ENCODE measurements at regions not wholly inside any gene's neighbourhood (a gene's known extent, or its start where the extent isn't known, plus 50 kb on each side); places are given as distances from the start of the nearest gene placed in this dataset.

DNA sequence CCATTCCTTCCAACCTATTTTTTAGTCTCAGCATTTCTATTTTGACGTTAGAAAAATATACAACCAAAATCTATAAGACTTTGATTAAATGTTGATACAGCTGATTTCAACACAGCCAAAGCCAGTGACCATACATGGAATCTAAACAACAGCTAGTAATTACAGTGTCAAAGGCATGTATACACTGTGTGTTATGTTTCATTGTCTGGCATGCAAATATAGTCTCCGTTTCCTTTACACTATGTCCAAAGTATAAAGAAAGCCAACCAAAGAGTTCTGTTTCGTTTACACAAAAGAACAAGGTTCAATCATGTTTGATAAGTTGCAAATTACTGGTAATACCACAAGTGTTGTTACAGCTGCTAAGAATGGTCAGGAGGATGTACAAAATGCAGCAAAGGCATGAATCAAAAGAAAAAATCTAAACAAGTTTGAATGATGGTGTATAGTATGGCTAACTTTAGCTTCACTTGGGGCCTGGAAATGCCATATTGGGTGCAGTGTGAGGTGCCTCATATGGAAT lies 268.3 kb upstream of the FERD3L start:
- no peak overlapping the region for H3K4me3 ChIP-seq (ENCODE audit: low read depth, poor library complexity, severe bottlenecking)
- WGBS, 2 donors: 64 to 84% methylated on average over 3 of the region's 3 CpGs
- DNase-seq (ENCODE audit: low spot score in 2 of 2): no peak
- no peak for TF ChIP-seq POLR2A (IDR thresholded peaks at IDR 0.05)
- intact Hi-C loops (cut with DNase I; ENCODE audit: low total_unique reads): no loop called here

DNA sequence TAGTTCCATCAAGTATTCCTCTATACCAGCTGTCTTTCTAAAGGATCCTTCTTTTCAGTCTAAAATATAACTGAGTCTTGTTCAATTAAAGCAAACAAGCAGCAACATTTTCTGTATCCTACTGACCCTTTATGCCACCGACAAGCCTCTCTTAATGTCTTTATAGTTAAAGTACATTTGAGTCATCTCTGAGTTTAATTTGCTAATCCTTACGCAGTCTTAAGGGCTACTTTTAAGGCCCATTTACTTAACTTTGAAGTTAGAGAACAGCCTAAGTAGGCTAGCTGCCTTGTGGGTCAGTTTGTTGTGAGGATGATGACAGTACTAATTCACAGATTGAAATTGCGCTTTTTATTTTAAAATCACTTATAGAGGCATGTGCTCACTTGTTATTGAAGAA lies 265.5 kb upstream of the FERD3L start:
- intact Hi-C loops (cut with DNase I; ENCODE audit: low total_unique reads): no loop called here
- 76 to 85% methylated on average over 3 of the region's 3 CpGs for WGBS, 2 donors
- no peak for DNase-seq (ENCODE audit: low spot score in 2 of 2)
- H3K4me3 ChIP-seq (ENCODE audit: low read depth, poor library complexity, severe bottlenecking): no peak overlapping the region
- TF ChIP-seq POLR2A (IDR thresholded peaks at IDR 0.05): no peak
- TF ChIP-seq, protein P1, sequence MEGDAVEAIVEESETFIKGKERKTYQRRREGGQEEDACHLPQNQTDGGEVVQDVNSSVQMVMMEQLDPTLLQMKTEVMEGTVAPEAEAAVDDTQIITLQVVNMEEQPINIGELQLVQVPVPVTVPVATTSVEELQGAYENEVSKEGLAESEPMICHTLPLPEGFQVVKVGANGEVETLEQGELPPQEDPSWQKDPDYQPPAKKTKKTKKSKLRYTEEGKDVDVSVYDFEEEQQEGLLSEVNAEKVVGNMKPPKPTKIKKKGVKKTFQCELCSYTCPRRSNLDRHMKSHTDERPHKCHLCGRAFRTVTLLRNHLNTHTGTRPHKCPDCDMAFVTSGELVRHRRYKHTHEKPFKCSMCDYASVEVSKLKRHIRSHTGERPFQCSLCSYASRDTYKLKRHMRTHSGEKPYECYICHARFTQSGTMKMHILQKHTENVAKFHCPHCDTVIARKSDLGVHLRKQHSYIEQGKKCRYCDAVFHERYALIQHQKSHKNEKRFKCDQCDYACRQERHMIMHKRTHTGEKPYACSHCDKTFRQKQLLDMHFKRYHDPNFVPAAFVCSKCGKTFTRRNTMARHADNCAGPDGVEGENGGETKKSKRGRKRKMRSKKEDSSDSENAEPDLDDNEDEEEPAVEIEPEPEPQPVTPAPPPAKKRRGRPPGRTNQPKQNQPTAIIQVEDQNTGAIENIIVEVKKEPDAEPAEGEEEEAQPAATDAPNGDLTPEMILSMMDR (IDR thresholded peaks at IDR 0.05): no peak

DNA sequence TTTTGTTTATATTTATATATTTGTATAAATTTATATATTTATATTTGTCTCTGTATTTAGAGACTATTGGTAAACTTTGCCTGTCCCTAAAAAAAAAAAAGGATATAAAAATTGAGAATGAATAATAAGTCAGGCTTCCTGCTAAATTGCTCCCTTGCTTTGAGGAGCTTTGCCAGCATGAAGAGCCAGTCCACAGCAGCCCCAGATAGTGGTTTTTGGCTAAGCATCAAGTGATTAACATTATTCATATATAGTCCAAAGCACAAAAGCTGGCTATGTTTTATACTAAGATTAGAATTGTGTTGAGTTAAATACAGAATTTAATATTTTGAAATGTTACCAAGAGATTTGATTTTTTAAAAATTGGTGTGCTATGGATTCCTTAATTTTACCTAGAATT lies 264.9 kb upstream of the FERD3L start:
- DNase-seq (ENCODE audit: low spot score in 2 of 2): no peak
- intact Hi-C loops (cut with DNase I; ENCODE audit: low total_unique reads): no loop called here
- no peak overlapping the region for H3K4me3 ChIP-seq (ENCODE audit: low read depth, poor library complexity, severe bottlenecking)
- TF ChIP-seq, protein P1 (IDR thresholded peaks at IDR 0.05): no peak
- no peak for TF ChIP-seq POLR2A (IDR thresholded peaks at IDR 0.05)

DNA sequence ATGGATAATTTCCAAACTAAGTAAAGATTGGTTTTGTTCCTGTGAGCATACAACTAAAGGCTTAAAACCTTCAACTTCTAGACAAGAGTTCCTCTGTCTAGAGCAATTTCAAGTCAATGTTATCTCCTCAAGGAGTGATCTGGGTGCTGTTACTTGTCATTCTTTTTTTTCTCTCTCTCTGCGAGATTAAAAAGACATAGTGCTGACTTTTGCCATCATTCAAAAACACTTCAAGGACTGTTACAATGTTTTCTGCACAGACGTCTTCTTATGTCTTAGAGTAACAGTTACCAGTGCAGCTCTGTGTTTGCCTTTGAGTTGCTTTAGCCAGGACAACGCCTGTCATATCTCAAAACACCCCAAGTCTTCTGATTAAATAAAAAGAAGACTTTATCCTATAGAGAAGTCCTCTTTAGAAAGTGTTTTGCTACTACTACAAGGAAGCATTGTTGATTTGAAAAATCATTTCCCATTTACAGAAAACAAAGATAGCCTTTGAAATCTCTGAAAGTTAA lies 263.5 kb upstream of the FERD3L start:
- 55 to 85% methylated on average over 3 of the region's 3 CpGs for WGBS, 2 donors
- intact Hi-C loops (cut with DNase I; ENCODE audit: low total_unique reads): no loop called here

DNA sequence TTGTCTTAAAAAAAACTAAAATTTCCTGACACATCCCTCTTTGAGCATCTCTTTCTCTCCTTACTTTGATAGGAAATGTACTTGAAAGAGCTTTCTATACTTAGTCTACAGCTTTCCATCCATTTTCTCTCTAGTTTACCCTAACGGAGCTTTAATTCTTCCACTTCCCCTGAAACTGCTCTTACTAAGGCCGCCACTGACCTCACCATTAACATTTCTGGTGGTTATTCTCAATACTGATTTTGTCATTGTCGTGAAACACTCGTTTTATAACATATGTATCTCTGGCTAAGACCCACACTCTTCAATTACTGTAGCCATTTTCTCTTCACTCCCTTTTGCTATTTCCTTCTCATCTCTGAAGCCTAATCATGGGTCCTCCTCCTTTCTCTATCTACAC lies 262.0 kb upstream of the FERD3L start:
- intact Hi-C loops (cut with DNase I; ENCODE audit: low total_unique reads): no loop called here
- no peak overlapping the region for H3K4me3 ChIP-seq (ENCODE audit: low read depth, poor library complexity, severe bottlenecking)
- TF ChIP-seq, protein P1 (IDR thresholded peaks at IDR 0.05): no peak
- no peak for TF ChIP-seq POLR2A (IDR thresholded peaks at IDR 0.05)
- WGBS, 2 donors: 66 to 68% methylated on average over 4 of the region's 4 CpGs
- no peak for DNase-seq (ENCODE audit: low spot score in 2 of 2)

More for the DNA sequence above, 263.5 kb upstream of the FERD3L start:
- no peak for DNase-seq (ENCODE audit: low spot score in 2 of 2)
- TF ChIP-seq, protein P1 (IDR thresholded peaks at IDR 0.05): no peak
- no peak for TF ChIP-seq POLR2A (IDR thresholded peaks at IDR 0.05)
- no peak overlapping the region for H3K4me3 ChIP-seq (ENCODE audit: low read depth, poor library complexity, severe bottlenecking)

DNA sequence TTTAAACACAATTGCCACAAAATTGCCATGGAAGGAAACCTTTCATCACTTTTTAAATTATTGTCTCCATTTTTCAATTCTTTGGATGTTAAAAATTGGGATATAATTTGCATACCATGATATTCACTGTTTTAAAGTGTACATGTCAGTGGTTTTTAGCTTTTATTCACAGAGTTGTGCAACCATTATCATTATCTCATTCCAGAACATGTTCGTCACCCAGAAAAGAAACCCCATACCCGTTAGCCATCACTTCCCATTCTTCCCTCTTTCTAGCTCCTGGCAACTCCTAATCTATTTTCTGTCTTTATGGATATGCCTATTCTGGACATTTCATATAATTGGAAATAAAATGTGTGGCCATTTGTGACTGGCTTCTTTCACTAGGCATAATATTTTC lies 260.3 kb upstream of the FERD3L start:
- H3K4me3 ChIP-seq (ENCODE audit: low read depth, poor library complexity, severe bottlenecking): no peak overlapping the region
- TF ChIP-seq, protein P1 (IDR thresholded peaks at IDR 0.05): no peak
- no peak for TF ChIP-seq POLR2A (IDR thresholded peaks at IDR 0.05)
- WGBS, 2 donors: 51 to 56% methylated on average over 2 of the region's 2 CpGs
- intact Hi-C loops (cut with DNase I; ENCODE audit: low total_unique reads): no loop called here
- no peak for DNase-seq (ENCODE audit: low spot score in 2 of 2)
